ENCODE measurements at regions not wholly inside any gene's neighbourhood (a gene's known extent, or its start where the extent isn't known, plus 50 kb on each side); places are given as distances from the start of the nearest gene placed in this dataset.

- no TSS peak for BruUV-seq (replicated peaks)
- no peak overlapping the region for H3K27ac Mint-ChIP-seq (ENCODE audit: unreplicated experiment)
- H3K9me3 Mint-ChIP-seq (ENCODE audit: unreplicated experiment) = peaks cover 7% of the 10 kb centered on the region
- TF ChIP-seq, protein P1, sequence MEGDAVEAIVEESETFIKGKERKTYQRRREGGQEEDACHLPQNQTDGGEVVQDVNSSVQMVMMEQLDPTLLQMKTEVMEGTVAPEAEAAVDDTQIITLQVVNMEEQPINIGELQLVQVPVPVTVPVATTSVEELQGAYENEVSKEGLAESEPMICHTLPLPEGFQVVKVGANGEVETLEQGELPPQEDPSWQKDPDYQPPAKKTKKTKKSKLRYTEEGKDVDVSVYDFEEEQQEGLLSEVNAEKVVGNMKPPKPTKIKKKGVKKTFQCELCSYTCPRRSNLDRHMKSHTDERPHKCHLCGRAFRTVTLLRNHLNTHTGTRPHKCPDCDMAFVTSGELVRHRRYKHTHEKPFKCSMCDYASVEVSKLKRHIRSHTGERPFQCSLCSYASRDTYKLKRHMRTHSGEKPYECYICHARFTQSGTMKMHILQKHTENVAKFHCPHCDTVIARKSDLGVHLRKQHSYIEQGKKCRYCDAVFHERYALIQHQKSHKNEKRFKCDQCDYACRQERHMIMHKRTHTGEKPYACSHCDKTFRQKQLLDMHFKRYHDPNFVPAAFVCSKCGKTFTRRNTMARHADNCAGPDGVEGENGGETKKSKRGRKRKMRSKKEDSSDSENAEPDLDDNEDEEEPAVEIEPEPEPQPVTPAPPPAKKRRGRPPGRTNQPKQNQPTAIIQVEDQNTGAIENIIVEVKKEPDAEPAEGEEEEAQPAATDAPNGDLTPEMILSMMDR (IDR thresholded peaks at IDR 0.05; ENCODE audit: insufficient read depth in 1 of 2, low read depth in 1 of 2, low read length in 1 of 2, severe bottlenecking in 1 of 2, unreplicated experiment in 1 of 2) = no peak
- H3K4me3 Mint-ChIP-seq (ENCODE audit: unreplicated experiment) = no peak overlapping the region
- peaks cover 7% of the 10 kb centered on the region for H3K27me3 Mint-ChIP-seq (ENCODE audit: insufficient read depth, unreplicated experiment)
- intact Hi-C loops (cut with micrococcal nuclease; ENCODE audit: unreplicated experiment) = no loop called here
- no peak for DNase-seq
- no peak overlapping the region for H3K4me3 ChIP-seq (ENCODE audit: low read depth, low read length)
- no peaks in the 10 kb centered on the region for H3K36me3 ChIP-seq (ENCODE audit: control insufficient read depth, insufficient read depth, low read length)
- no peaks in the 10 kb centered on the region for H3K27me3 ChIP-seq (replicated peaks; ENCODE audit: control insufficient read depth, insufficient read depth, low read length)
- H3K4me1 ChIP-seq = no peaks in the 10 kb centered on the region
- POLR2A ChIA-PET = no interaction called here
- no peaks in the 10 kb centered on the region for H3K4me1 Mint-ChIP-seq (ENCODE audit: low read depth, unreplicated experiment)
- H3K36me3 Mint-ChIP-seq (ENCODE audit: insufficient read depth, unreplicated experiment) = no peaks in the 10 kb centered on the region
- H3K9me3 ChIP-seq = no peaks in the 10 kb centered on the region
- CTCF ChIA-PET = no interaction called here
Measured at GRCh38 chr1:221827307-221827642, 85.4 kb upstream of the DUSP10 start.

DNA sequence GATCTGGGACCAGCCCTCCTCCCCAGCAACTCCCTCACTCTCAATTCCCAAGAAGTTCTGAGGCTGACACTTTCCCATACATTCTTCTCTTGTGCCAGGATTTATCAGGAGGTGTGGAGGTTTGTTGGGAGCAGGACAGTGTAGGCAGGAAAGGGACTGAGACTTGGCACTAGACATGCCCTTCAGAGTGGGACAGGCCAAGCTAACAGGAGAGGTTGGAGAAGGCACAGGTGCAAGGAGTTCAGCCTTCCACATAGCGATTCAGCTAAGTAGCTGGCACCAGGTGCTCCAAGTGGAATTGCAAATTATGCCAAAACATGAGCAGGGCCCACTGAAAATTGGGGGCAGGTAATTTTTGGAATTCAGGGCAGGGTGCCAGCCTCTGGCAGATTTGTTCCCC lies 83.0 kb upstream of the DUSP10 start:
- no peaks in the 10 kb centered on the region for H3K36me3 ChIP-seq (ENCODE audit: control insufficient read depth, insufficient read depth, low read length)
- no peak overlapping the region for H3K4me3 ChIP-seq (ENCODE audit: low read depth, low read length)
- H3K9me3 Mint-ChIP-seq (ENCODE audit: unreplicated experiment) = peaks cover 7% of the 10 kb centered on the region
- no peak for DNase-seq
- no peaks in the 10 kb centered on the region for H3K4me1 ChIP-seq
- CTCF ChIA-PET = no interaction called here
- POLR2A ChIA-PET = no interaction called here
- TF ChIP-seq, protein P1 (IDR thresholded peaks at IDR 0.05; ENCODE audit: insufficient read depth in 1 of 2, low read depth in 1 of 2, low read length in 1 of 2, severe bottlenecking in 1 of 2, unreplicated experiment in 1 of 2) = no peak
- peaks cover 9% of the 10 kb centered on the region for H3K27me3 Mint-ChIP-seq (ENCODE audit: insufficient read depth, unreplicated experiment)
- intact Hi-C loops (cut with micrococcal nuclease; ENCODE audit: unreplicated experiment) = no loop called here
- no peaks in the 10 kb centered on the region for H3K36me3 Mint-ChIP-seq (ENCODE audit: insufficient read depth, unreplicated experiment)
- no peaks in the 10 kb centered on the region for H3K27me3 ChIP-seq (replicated peaks; ENCODE audit: control insufficient read depth, insufficient read depth, low read length)
- BruUV-seq (replicated peaks) = no TSS peak
- no peaks in the 10 kb centered on the region for H3K4me1 Mint-ChIP-seq (ENCODE audit: low read depth, unreplicated experiment)
- H3K27ac Mint-ChIP-seq (ENCODE audit: unreplicated experiment) = no peak overlapping the region
- H3K9me3 ChIP-seq = no peaks in the 10 kb centered on the region
- H3K4me3 Mint-ChIP-seq (ENCODE audit: unreplicated experiment) = no peak overlapping the region

DNA sequence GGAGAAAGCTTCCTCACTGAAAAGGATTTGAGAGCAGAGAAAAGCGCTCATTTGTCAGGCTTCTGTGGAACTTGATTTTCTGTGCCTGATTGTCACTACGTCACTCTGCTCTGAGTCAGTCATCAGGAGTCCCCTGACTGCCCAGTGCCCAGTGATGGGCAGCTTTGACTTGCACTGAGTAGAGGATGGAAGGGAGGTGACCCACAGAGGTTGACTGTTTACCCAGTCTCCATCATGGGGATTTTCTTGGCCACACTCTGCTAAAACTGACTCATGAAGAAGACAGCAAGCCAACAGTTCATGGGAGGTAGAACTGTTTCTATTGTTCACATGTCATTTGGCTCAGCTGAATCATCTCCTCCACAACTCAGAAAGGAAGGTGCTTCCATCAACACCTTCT lies 82.1 kb upstream of the DUSP10 start:
- Histone ChIP-seq H3K27me3 (replicated peaks; ENCODE audit: control insufficient read depth, insufficient read depth, low read length) (no peaks in the 10 kb centered on the region), H3K36me3 (ENCODE audit: control insufficient read depth, insufficient read depth, low read length) (no peaks in the 10 kb centered on the region), H3K4me1 (no peaks in the 10 kb centered on the region), H3K9me3 (no peaks in the 10 kb centered on the region), H3K4me3 (ENCODE audit: low read depth, low read length) (no peak overlapping the region)
- H3K27ac Mint-ChIP-seq (ENCODE audit: unreplicated experiment) = no peak overlapping the region
- peaks cover 9% of the 10 kb centered on the region for H3K27me3 Mint-ChIP-seq (ENCODE audit: insufficient read depth, unreplicated experiment)
- no peaks in the 10 kb centered on the region for H3K4me1 Mint-ChIP-seq (ENCODE audit: low read depth, unreplicated experiment)
- intact Hi-C loops (cut with micrococcal nuclease; ENCODE audit: unreplicated experiment) = no loop called here
- TF ChIP-seq, protein P1 (IDR thresholded peaks at IDR 0.05; ENCODE audit: insufficient read depth in 1 of 2, low read depth in 1 of 2, low read length in 1 of 2, severe bottlenecking in 1 of 2, unreplicated experiment in 1 of 2) = no peak
- ChIA-PET CTCF (no interaction called here), POLR2A (interaction anchor here (0.6 kb wide), 1 partner anchor 156 kb away, joined by 3 read pairs; no protein-coding TSS in a partner anchor)
- BruUV-seq (replicated peaks) = no TSS peak
- H3K4me3 Mint-ChIP-seq (ENCODE audit: unreplicated experiment) = no peak overlapping the region
- H3K36me3 Mint-ChIP-seq (ENCODE audit: insufficient read depth, unreplicated experiment) = no peaks in the 10 kb centered on the region
- no peak for DNase-seq
- H3K9me3 Mint-ChIP-seq (ENCODE audit: unreplicated experiment) = peaks cover 7% of the 10 kb centered on the region

Measured in Caco-2 (cell line).